Karpas-422 (cell line): ENCODE measurements at regions not wholly inside any gene's neighbourhood (a gene's known extent, or its start where the extent isn't known, plus 50 kb on each side); places are given as distances from the start of the nearest gene placed in this dataset.
"Not testable (repeated sequence)": the region's sequence is repeated elsewhere in the genome, so short reads cannot be mapped to it uniquely, and the experiment has no call there.

ENCODE experiments used
- DNase-seq: peaks from one replicate; pipeline ENCODE4 v3.0.0-alpha.2; 2015
- H2AFZ ChIP-seq: fragments of 200-600 bp; sonication (generic); 2 replicates; pipeline ENCODE4 v1.6.1; 2014; ENCODE audit warnings: antibody characterized with exemption, low read length, mixed read lengths
- H3K27ac ChIP-seq: fragments of 200-600 bp; sonication (generic); 2 replicates; pipeline ENCODE4 v1.5.1; 2014; ENCODE audit warnings: mild to moderate bottlenecking, low read length, moderate library complexity
- H3K27me3 ChIP-seq: fragments of 200-600 bp; sonication (generic); 2 replicates; pipeline ENCODE4 v1.6.1; 2014; ENCODE audit warnings: low read length, mixed read lengths
- H3K36me3 ChIP-seq: fragments of 200-600 bp; sonication (generic); 2 replicates; pipeline ENCODE4 v1.6.1; 2014; ENCODE audit warnings: low read length, mixed read lengths; ENCODE audit not compliant: insufficient read depth
- H3K4me1 ChIP-seq: fragments of 200-600 bp; sonication (generic); 2 replicates; pipeline ENCODE4 v1.6.1; 2014; ENCODE audit warnings: mild to moderate bottlenecking, low read length, mixed read lengths
- H3K4me2 ChIP-seq: fragments of 200-600 bp; sonication (generic); 2 replicates; pipeline ENCODE4 v1.6.1; 2014; ENCODE audit warnings: low read length, low read depth, mild to moderate bottlenecking; ENCODE audit not compliant: poor library complexity, severe bottlenecking
- H3K4me3 ChIP-seq: fragments of 200-600 bp; sonication (generic); 2 replicates; pipeline ENCODE4 v1.5.1; 2014; ENCODE audit warnings: mild to moderate bottlenecking, antibody characterized with exemption, low read length, mixed read lengths
- H3K79me2 ChIP-seq: fragments of 200-600 bp; sonication (generic); 2 replicates; pipeline ENCODE4 v1.6.1; 2014; ENCODE audit warnings: mild to moderate bottlenecking, low read length, mixed read lengths
- H3K9ac ChIP-seq: fragments of 200-600 bp; sonication (generic); 2 replicates; pipeline ENCODE4 v1.6.0; 2014; ENCODE audit warnings: low read length
- H3K9me2 ChIP-seq: fragments of 200-600 bp; sonication (generic), shearing (Covaris generic); replicated peaks from 2 replicates; pipeline ENCODE4 v1.6.0; 2014; ENCODE audit warnings: mild to moderate bottlenecking, low read length, moderate library complexity; ENCODE audit not compliant: insufficient read depth
- H3K9me3 ChIP-seq: fragments of 300-700, 200-600 bp; sonication (generic); 2 replicates; pipeline ENCODE4 v1.6.1; 2014; ENCODE audit warnings: low read length, mixed read lengths
- H4K20me1 ChIP-seq: fragments of 200-600 bp; sonication (generic); 2 replicates; pipeline ENCODE4 v1.6.1; 2014; ENCODE audit warnings: mild to moderate bottlenecking, antibody characterized with exemption, low read length, low read depth; ENCODE audit not compliant: insufficient read depth

GRCh38 chr2:111367080-111367479, 246.4 kb downstream of the BCL2L11 start:
- H3K27me3 ChIP-seq, H3K9me3 ChIP-seq, DNase-seq, H4K20me1 ChIP-seq, H3K9me2 ChIP-seq, H2AFZ ChIP-seq, H3K27ac ChIP-seq, H3K4me3 ChIP-seq, H3K9ac ChIP-seq, H3K79me2 ChIP-seq, H3K4me1 ChIP-seq, H3K4me2 ChIP-seq, H3K36me3 ChIP-seq: not testable (repeated sequence)

GRCh38 chr2:111367871-111368270, 247.2 kb downstream of the BCL2L11 start:
- not testable (repeated sequence) for H3K4me2 ChIP-seq, H3K9me2 ChIP-seq, H3K4me1 ChIP-seq, H3K4me3 ChIP-seq, H3K9ac ChIP-seq, H2AFZ ChIP-seq, H3K9me3 ChIP-seq, H3K79me2 ChIP-seq, H3K27ac ChIP-seq, H3K27me3 ChIP-seq, H3K36me3 ChIP-seq, DNase-seq, H4K20me1 ChIP-seq

GRCh38 chr2:111368288-111368687, 247.6 kb downstream of the BCL2L11 start:
- H3K27me3 ChIP-seq, H3K4me3 ChIP-seq, H3K9me3 ChIP-seq, H3K36me3 ChIP-seq, H3K79me2 ChIP-seq, H3K4me1 ChIP-seq, H3K27ac ChIP-seq, H3K9ac ChIP-seq, H3K4me2 ChIP-seq, DNase-seq, H4K20me1 ChIP-seq, H2AFZ ChIP-seq, H3K9me2 ChIP-seq: not testable (repeated sequence)

- not testable (repeated sequence) for H3K9ac ChIP-seq, H3K9me2 ChIP-seq, H3K9me3 ChIP-seq, H3K4me2 ChIP-seq, H4K20me1 ChIP-seq, H3K27ac ChIP-seq, H3K4me1 ChIP-seq, DNase-seq, H2AFZ ChIP-seq, H3K79me2 ChIP-seq, H3K27me3 ChIP-seq, H3K36me3 ChIP-seq, H3K4me3 ChIP-seq
Observed at GRCh38 chr2:111373060-111373459, 252.3 kb downstream of the BCL2L11 start.

- H3K27me3 ChIP-seq, H3K36me3 ChIP-seq, H3K4me2 ChIP-seq, H3K9ac ChIP-seq, H3K4me1 ChIP-seq, H3K27ac ChIP-seq, DNase-seq, H3K4me3 ChIP-seq, H4K20me1 ChIP-seq, H3K9me3 ChIP-seq, H3K79me2 ChIP-seq, H2AFZ ChIP-seq, H3K9me2 ChIP-seq: not testable (repeated sequence)
Observed at GRCh38 chr2:111373989-111374388, 253.3 kb downstream of the BCL2L11 start.

- not testable (repeated sequence) for H3K4me2 ChIP-seq, H3K27ac ChIP-seq, H3K79me2 ChIP-seq, H3K4me3 ChIP-seq, H3K27me3 ChIP-seq, H3K9me2 ChIP-seq, DNase-seq, H3K9me3 ChIP-seq, H3K9ac ChIP-seq, H2AFZ ChIP-seq, H4K20me1 ChIP-seq, H3K36me3 ChIP-seq, H3K4me1 ChIP-seq
Observed at GRCh38 chr2:111374734-111375133, 254.0 kb downstream of the BCL2L11 start.

GRCh38 chr2:111375320-111375883, 254.7 kb downstream of the BCL2L11 start:
- H3K4me1 ChIP-seq, H4K20me1 ChIP-seq, H3K4me2 ChIP-seq, H3K36me3 ChIP-seq, H3K9me3 ChIP-seq, H3K27me3 ChIP-seq, H3K4me3 ChIP-seq, H3K27ac ChIP-seq, DNase-seq, H3K9ac ChIP-seq, H3K9me2 ChIP-seq, H2AFZ ChIP-seq, H3K79me2 ChIP-seq: not testable (repeated sequence)

- not testable (repeated sequence) for H3K9me2 ChIP-seq, H3K4me3 ChIP-seq, H3K4me1 ChIP-seq, H3K9ac ChIP-seq, H3K9me3 ChIP-seq, DNase-seq, H3K27me3 ChIP-seq, H3K27ac ChIP-seq, H3K79me2 ChIP-seq, H4K20me1 ChIP-seq, H3K4me2 ChIP-seq, H2AFZ ChIP-seq, H3K36me3 ChIP-seq
Observed at GRCh38 chr2:111376272-111376970, 255.7 kb downstream of the BCL2L11 start.

GRCh38 chr2:111376971-111377352, 256.2 kb downstream of the BCL2L11 start:
- H3K9ac ChIP-seq, H3K36me3 ChIP-seq, H3K79me2 ChIP-seq, H4K20me1 ChIP-seq, H3K4me2 ChIP-seq, H3K27ac ChIP-seq, H3K9me3 ChIP-seq, H3K4me1 ChIP-seq, H3K4me3 ChIP-seq, H2AFZ ChIP-seq, H3K9me2 ChIP-seq, DNase-seq, H3K27me3 ChIP-seq: not testable (repeated sequence)
